Ishikawa (cell line): ENCODE measurements at regions not wholly inside any gene's neighbourhood (a gene's known extent, or its start where the extent isn't known, plus 50 kb on each side); places are given as distances from the start of the nearest gene placed in this dataset.

Experiments
- CEBPB ChIP-seq: IDR thresholded peaks from 2 replicates; pipeline ENCODE4 v1.6.1; 2012
- CREB1 ChIP-seq: IDR thresholded peaks from 2 replicates; pipeline ENCODE4 v1.6.1; 2012; ENCODE audit warnings: low read depth
- EGR1 ChIP-seq: IDR thresholded peaks from 2 replicates; pipeline ENCODE4 v1.6.1; 2012
- EP300 ChIP-seq: IDR thresholded peaks from 2 replicates; pipeline ENCODE4 v1.6.1; 2012; ENCODE audit warnings: borderline replicate concordance
- FOXM1 ChIP-seq: IDR thresholded peaks from 2 replicates; pipeline ENCODE4 v1.6.1; 2012; ENCODE audit warnings: low read depth, borderline replicate concordance
- MAX ChIP-seq: IDR thresholded peaks from 2 replicates; pipeline ENCODE4 v1.6.1; 2012
- NFIC ChIP-seq: IDR thresholded peaks from 2 replicates; pipeline ENCODE4 v1.6.1; 2012
- RAD21 ChIP-seq: IDR thresholded peaks from 2 replicates; pipeline ENCODE4 v1.6.1; 2012; ENCODE audit warnings: low read depth
- REST ChIP-seq: IDR thresholded peaks from 2 replicates; pipeline ENCODE4 v1.6.1; 2012; ENCODE audit warnings: low read depth, mild to moderate bottlenecking
- TAF1 ChIP-seq: IDR thresholded peaks from 2 replicates; pipeline ENCODE4 v1.6.1; 2012; ENCODE audit warnings: low read depth, mild to moderate bottlenecking
- TCF12 ChIP-seq: IDR thresholded peaks from 2 replicates; pipeline ENCODE4 v1.6.1; 2012; ENCODE audit warnings: low read depth
- TEAD4 ChIP-seq: IDR thresholded peaks from 2 replicates; pipeline ENCODE4 v1.6.1; 2012
- USF1 ChIP-seq: IDR thresholded peaks from 2 replicates; pipeline ENCODE4 v1.6.1; 2012
- YY1 ChIP-seq: IDR thresholded peaks from 2 replicates; pipeline ENCODE4 v1.6.1; 2012; ENCODE audit warnings: low read depth
- ZBTB7A ChIP-seq: IDR thresholded peaks from 2 replicates; pipeline ENCODE4 v1.6.1; 2012; ENCODE audit warnings: low read depth

- no peak for TF ChIP-seq YY1
Observed at GRCh38 chr10:58888957-58889356, 287.5 kb upstream of the PHYHIPL start.

GRCh38 chr10:58892031-58892531 lies 284.4 kb upstream of the PHYHIPL start:
- TF ChIP-seq REST (no peak), NFIC (peak; percentile 33)

- TF ChIP-seq TCF12 (no peak), NFIC (no peak), MAX (no peak), FOXM1 (no peak), EGR1 (no peak), REST (no peak), EP300 (no peak), TEAD4 (no peak), YY1 (no peak), ZBTB7A (no peak), USF1 (no peak), CEBPB (no peak)
Observed at GRCh38 chr10:58894929-58895328, 281.5 kb upstream of the PHYHIPL start.

- TF ChIP-seq TAF1 (no peak), RAD21 (no peak), EP300 (no peak), TCF12 (no peak)
Observed at GRCh38 chr10:58896229-58896628, 280.2 kb upstream of the PHYHIPL start.

- TF ChIP-seq RAD21 (no peak), TAF1 (no peak), USF1 (no peak), EP300 (no peak), MAX (no peak), NFIC (no peak), EGR1 (no peak), CREB1 (no peak), YY1 (no peak), ZBTB7A (no peak), CEBPB (no peak)
Observed at GRCh38 chr10:58897236-58897635, 279.2 kb upstream of the PHYHIPL start.

GRCh38 chr10:58897708-58898107 lies 278.7 kb upstream of the PHYHIPL start:
- no peak for TF ChIP-seq TAF1
- no peak for TF ChIP-seq RAD21
- no peak for TF ChIP-seq EP300
- TF ChIP-seq TEAD4: no peak
- TF ChIP-seq USF1: no peak
- no peak for TF ChIP-seq NFIC
- no peak for TF ChIP-seq MAX
- no peak for TF ChIP-seq EGR1
- no peak for TF ChIP-seq CEBPB

GRCh38 chr10:58898854-58899573 lies 277.4 kb upstream of the PHYHIPL start:
- TF ChIP-seq NFIC (0 out of 2 replicates have a peak, but pooled peaks have one; percentile 31), REST (no peak)
